SK-N-MC (cell line): ENCODE measurements at regions not wholly inside any gene's neighbourhood (a gene's known extent, or its start where the extent isn't known, plus 50 kb on each side); places are given as distances from the start of the nearest gene placed in this dataset.

ENCODE experiments used
- EZH2 ChIP-seq: fragments of 200-600 bp; sonication (generic); IDR thresholded peaks from one replicate; pipeline ENCODE4 v1.6.1; 2017; ENCODE audit warnings: antibody characterized with exemption
- FOXP2 ChIP-seq: optimal IDR thresholded peaks from 2 replicates; pipeline ENCODE3; 2011; ENCODE audit warnings: mild to moderate bottlenecking, moderate library complexity; ENCODE audit not compliant: insufficient read depth; ENCODE audit errors: extremely low read length, control extremely low read depth
- POLR2AphosphoS5 ChIP-seq: IDR thresholded peaks from 2 replicates; pipeline ENCODE4 v1.6.1; 2012; ENCODE audit warnings: mild to moderate bottlenecking, low read depth, low read length, borderline replicate concordance

- no peak for TF ChIP-seq EZH2
- no peak for TF ChIP-seq POLR2AphosphoS5
- no peak for TF ChIP-seq FOXP2
These were observed 917.5 kb downstream of the TAF11L14 start for GRCh38 chr5:18551716-18552115.
